ENCODE measurements at regions not wholly inside any gene's neighbourhood (a gene's known extent, or its start where the extent isn't known, plus 50 kb on each side); places are given as distances from the start of the nearest gene placed in this dataset.

GRCh38 chr12:41739066-41739465, 405.6 kb downstream of the GXYLT1 start:
- Histone ChIP-seq H3K18ac (ENCODE audit: low read depth in 1 of 2, low read length in 2 of 2) (no peak overlapping the region), H2BK15ac (ENCODE audit: low read depth, poor library complexity, severe bottlenecking) (no peak overlapping the region), H3K4me1 (ENCODE audit: control insufficient read depth, insufficient read depth, low read depth, low read length) (no peaks in the 10 kb centered on the region), H3K9ac (ENCODE audit: low read length) (no peak overlapping the region), H2BK120ac (ENCODE audit: low read depth, low read length) (no peak overlapping the region), H4K8ac (ENCODE audit: low read length) (no peak overlapping the region), H2AFZ (ENCODE audit: low read depth, low read length) (no peak overlapping the region), H3K4ac (ENCODE audit: low read depth in 1 of 2, low read length in 2 of 2) (no peak overlapping the region), H3K36me3 (ENCODE audit: control insufficient read depth in 1 of 2, insufficient read depth in 2 of 2, low read depth in 1 of 2, low read length in 2 of 2) (no peaks in the 10 kb centered on the region), H2AK5ac (ENCODE audit: low read length, severe bottlenecking) (no peak overlapping the region), H3K27ac (ENCODE audit: low read length, poor library complexity, severe bottlenecking) (no peak overlapping the region), H3K79me1 (replicated peaks; ENCODE audit: low read length, poor library complexity, severe bottlenecking) (no peaks in the 10 kb centered on the region), H2BK12ac (ENCODE audit: low read length in 2 of 2) (no peak overlapping the region), H3K27me3 (ENCODE audit: control insufficient read depth in 1 of 2, insufficient read depth in 1 of 2, low read length in 2 of 2) (no peaks in the 10 kb centered on the region), H3K4me2 (ENCODE audit: low read length, poor library complexity, severe bottlenecking) (no peak overlapping the region), H3K14ac (ENCODE audit: low read length in 2 of 2) (no peak overlapping the region), H3K4me3 (ENCODE audit: insufficient read depth in 1 of 2, low read depth in 1 of 2, low read length in 2 of 2) (no peak overlapping the region), H3K23ac (ENCODE audit: low read length in 2 of 2) (no peak overlapping the region), H3K9me3 (ENCODE audit: control insufficient read depth, low read length) (no peaks in the 10 kb centered on the region), H2BK5ac (ENCODE audit: low read depth, low read length, poor library complexity, severe bottlenecking) (no peak overlapping the region), H4K91ac (ENCODE audit: low read length) (no peak overlapping the region)
- no peak for DNase-seq
- WGBS, result 100% methylated on average over 2 of the region's 3 CpGs

DNA sequence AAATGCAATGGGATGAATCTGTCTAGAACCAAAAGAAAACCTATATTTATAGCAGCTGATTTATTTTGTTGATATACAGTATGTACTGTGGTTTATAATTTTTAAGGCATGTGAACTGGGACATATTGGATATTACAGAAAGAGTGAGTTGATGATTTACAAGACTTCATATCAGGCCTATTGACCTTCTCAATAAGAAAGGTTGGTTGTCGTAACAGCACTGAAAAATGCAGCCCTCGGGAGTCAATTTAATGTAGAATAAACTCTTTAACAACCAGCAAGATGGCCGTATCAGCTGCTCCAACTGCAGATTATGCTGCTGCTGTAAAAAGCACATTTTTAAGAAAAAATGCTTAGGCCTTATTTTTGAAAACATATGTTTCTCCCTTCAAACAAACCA, 407.3 kb downstream of the GXYLT1 start:
- Histone ChIP-seq H3K23ac (ENCODE audit: low read length in 2 of 2) (no peak overlapping the region), H3K4me1 (ENCODE audit: control insufficient read depth, insufficient read depth, low read depth, low read length) (no peaks in the 10 kb centered on the region), H3K4me3 (ENCODE audit: insufficient read depth in 1 of 2, low read depth in 1 of 2, low read length in 2 of 2) (no peak overlapping the region), H4K91ac (ENCODE audit: low read length) (no peak overlapping the region), H2BK5ac (ENCODE audit: low read depth, low read length, poor library complexity, severe bottlenecking) (no peak overlapping the region), H3K27ac (ENCODE audit: low read length, poor library complexity, severe bottlenecking) (no peak overlapping the region), H3K14ac (ENCODE audit: low read length in 2 of 2) (no peak overlapping the region), H2AK5ac (ENCODE audit: low read length, severe bottlenecking) (no peak overlapping the region), H3K79me1 (replicated peaks; ENCODE audit: low read length, poor library complexity, severe bottlenecking) (no peaks in the 10 kb centered on the region), H3K4me2 (ENCODE audit: low read length, poor library complexity, severe bottlenecking) (no peak overlapping the region), H2BK15ac (ENCODE audit: low read depth, poor library complexity, severe bottlenecking) (no peak overlapping the region), H2BK120ac (ENCODE audit: low read depth, low read length) (no peak overlapping the region), H3K27me3 (ENCODE audit: control insufficient read depth in 1 of 2, insufficient read depth in 1 of 2, low read length in 2 of 2) (no peaks in the 10 kb centered on the region), H4K8ac (ENCODE audit: low read length) (no peak overlapping the region), H3K4ac (ENCODE audit: low read depth in 1 of 2, low read length in 2 of 2) (no peak overlapping the region), H3K9ac (ENCODE audit: low read length) (no peak overlapping the region), H3K36me3 (ENCODE audit: control insufficient read depth in 1 of 2, insufficient read depth in 2 of 2, low read depth in 1 of 2, low read length in 2 of 2) (no peaks in the 10 kb centered on the region), H2AFZ (ENCODE audit: low read depth, low read length) (no peak overlapping the region), H2BK12ac (ENCODE audit: low read length in 2 of 2) (no peak overlapping the region), H3K18ac (ENCODE audit: low read depth in 1 of 2, low read length in 2 of 2) (no peak overlapping the region), H3K9me3 (ENCODE audit: control insufficient read depth, low read length) (no peaks in the 10 kb centered on the region)
- no peak for DNase-seq
- WGBS, result 90% methylated on average over 3 of the region's 3 CpGs

GRCh38 chr12:41736436-41736835, 408.2 kb downstream of the GXYLT1 start:
- H4K91ac ChIP-seq (ENCODE audit: low read length), result no peak overlapping the region
- no peaks in the 10 kb centered on the region for H3K27me3 ChIP-seq (ENCODE audit: control insufficient read depth in 1 of 2, insufficient read depth in 1 of 2, low read length in 2 of 2)
- H3K4me3 ChIP-seq (ENCODE audit: insufficient read depth in 1 of 2, low read depth in 1 of 2, low read length in 2 of 2), result no peak overlapping the region
- no peak overlapping the region for H3K14ac ChIP-seq (ENCODE audit: low read length in 2 of 2)
- no peak overlapping the region for H3K18ac ChIP-seq (ENCODE audit: low read depth in 1 of 2, low read length in 2 of 2)
- H3K79me1 ChIP-seq (replicated peaks; ENCODE audit: low read length, poor library complexity, severe bottlenecking), result no peaks in the 10 kb centered on the region
- no peak overlapping the region for H2BK12ac ChIP-seq (ENCODE audit: low read length in 2 of 2)
- no peak overlapping the region for H2BK15ac ChIP-seq (ENCODE audit: low read depth, poor library complexity, severe bottlenecking)
- no peak overlapping the region for H3K9ac ChIP-seq (ENCODE audit: low read length)
- H2BK120ac ChIP-seq (ENCODE audit: low read depth, low read length), result no peak overlapping the region
- no peak overlapping the region for H2AFZ ChIP-seq (ENCODE audit: low read depth, low read length)
- H3K23ac ChIP-seq (ENCODE audit: low read length in 2 of 2), result no peak overlapping the region
- no peaks in the 10 kb centered on the region for H3K9me3 ChIP-seq (ENCODE audit: control insufficient read depth, low read length)
- H3K4ac ChIP-seq (ENCODE audit: low read depth in 1 of 2, low read length in 2 of 2), result no peak overlapping the region
- no peak for DNase-seq
- H2BK5ac ChIP-seq (ENCODE audit: low read depth, low read length, poor library complexity, severe bottlenecking), result no peak overlapping the region
- H3K36me3 ChIP-seq (ENCODE audit: control insufficient read depth in 1 of 2, insufficient read depth in 2 of 2, low read depth in 1 of 2, low read length in 2 of 2), result no peaks in the 10 kb centered on the region
- no peaks in the 10 kb centered on the region for H3K4me1 ChIP-seq (ENCODE audit: control insufficient read depth, insufficient read depth, low read depth, low read length)
- no peak overlapping the region for H4K8ac ChIP-seq (ENCODE audit: low read length)
- H3K4me2 ChIP-seq (ENCODE audit: low read length, poor library complexity, severe bottlenecking), result no peak overlapping the region
- no peak overlapping the region for H2AK5ac ChIP-seq (ENCODE audit: low read length, severe bottlenecking)
- 100% methylated on average over 1 of the region's 1 CpG for WGBS
- H3K27ac ChIP-seq (ENCODE audit: low read length, poor library complexity, severe bottlenecking), result no peak overlapping the region

- Histone ChIP-seq H3K4me2 (ENCODE audit: low read length, poor library complexity, severe bottlenecking) (no peak overlapping the region), H3K27me3 (ENCODE audit: control insufficient read depth in 1 of 2, insufficient read depth in 1 of 2, low read length in 2 of 2) (no peaks in the 10 kb centered on the region), H4K91ac (ENCODE audit: low read length) (no peak overlapping the region), H3K4me1 (ENCODE audit: control insufficient read depth, insufficient read depth, low read depth, low read length) (no peaks in the 10 kb centered on the region), H3K79me1 (replicated peaks; ENCODE audit: low read length, poor library complexity, severe bottlenecking) (no peaks in the 10 kb centered on the region), H2BK120ac (ENCODE audit: low read depth, low read length) (no peak overlapping the region), H2AK5ac (ENCODE audit: low read length, severe bottlenecking) (no peak overlapping the region), H2BK12ac (ENCODE audit: low read length in 2 of 2) (no peak overlapping the region), H3K23ac (ENCODE audit: low read length in 2 of 2) (no peak overlapping the region), H2AFZ (ENCODE audit: low read depth, low read length) (no peak overlapping the region), H2BK15ac (ENCODE audit: low read depth, poor library complexity, severe bottlenecking) (no peak overlapping the region), H3K4me3 (ENCODE audit: insufficient read depth in 1 of 2, low read depth in 1 of 2, low read length in 2 of 2) (no peak overlapping the region), H3K9me3 (ENCODE audit: control insufficient read depth, low read length) (peaks cover 3% of the 10 kb centered on the region), H3K4ac (ENCODE audit: low read depth in 1 of 2, low read length in 2 of 2) (no peak overlapping the region), H2BK5ac (ENCODE audit: low read depth, low read length, poor library complexity, severe bottlenecking) (no peak overlapping the region), H3K9ac (ENCODE audit: low read length) (no peak overlapping the region), H3K18ac (ENCODE audit: low read depth in 1 of 2, low read length in 2 of 2) (no peak overlapping the region), H4K8ac (ENCODE audit: low read length) (no peak overlapping the region), H3K36me3 (ENCODE audit: control insufficient read depth in 1 of 2, insufficient read depth in 2 of 2, low read depth in 1 of 2, low read length in 2 of 2) (no peaks in the 10 kb centered on the region), H3K27ac (ENCODE audit: low read length, poor library complexity, severe bottlenecking) (no peak overlapping the region), H3K14ac (ENCODE audit: low read length in 2 of 2) (no peak overlapping the region)
- no CpG with 5 or more reads among the region's 1 CpG for WGBS
- no peak for DNase-seq
Measured at GRCh38 chr12:41731691-41732090, 413.0 kb downstream of the GXYLT1 start.

Data from mesenchymal stem cell (in vitro differentiated cells and primary cell).